ENCODE measurements at regions not wholly inside any gene's neighbourhood (a gene's known extent, or its start where the extent isn't known, plus 50 kb on each side); places are given as distances from the start of the nearest gene placed in this dataset.

- TF ChIP-seq, protein P1, sequence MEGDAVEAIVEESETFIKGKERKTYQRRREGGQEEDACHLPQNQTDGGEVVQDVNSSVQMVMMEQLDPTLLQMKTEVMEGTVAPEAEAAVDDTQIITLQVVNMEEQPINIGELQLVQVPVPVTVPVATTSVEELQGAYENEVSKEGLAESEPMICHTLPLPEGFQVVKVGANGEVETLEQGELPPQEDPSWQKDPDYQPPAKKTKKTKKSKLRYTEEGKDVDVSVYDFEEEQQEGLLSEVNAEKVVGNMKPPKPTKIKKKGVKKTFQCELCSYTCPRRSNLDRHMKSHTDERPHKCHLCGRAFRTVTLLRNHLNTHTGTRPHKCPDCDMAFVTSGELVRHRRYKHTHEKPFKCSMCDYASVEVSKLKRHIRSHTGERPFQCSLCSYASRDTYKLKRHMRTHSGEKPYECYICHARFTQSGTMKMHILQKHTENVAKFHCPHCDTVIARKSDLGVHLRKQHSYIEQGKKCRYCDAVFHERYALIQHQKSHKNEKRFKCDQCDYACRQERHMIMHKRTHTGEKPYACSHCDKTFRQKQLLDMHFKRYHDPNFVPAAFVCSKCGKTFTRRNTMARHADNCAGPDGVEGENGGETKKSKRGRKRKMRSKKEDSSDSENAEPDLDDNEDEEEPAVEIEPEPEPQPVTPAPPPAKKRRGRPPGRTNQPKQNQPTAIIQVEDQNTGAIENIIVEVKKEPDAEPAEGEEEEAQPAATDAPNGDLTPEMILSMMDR (IDR thresholded peaks at IDR 0.05; ENCODE audit: poor library complexity, severe bottlenecking): no peak
- TF ChIP-seq POLR2AphosphoS5 (IDR thresholded peaks at IDR 0.05): no peak
Measured at GRCh38 chr20:43328697-43329096, 129.0 kb upstream of the SRSF6 start.

Measured in neural cell (in vitro differentiated cells).